ENCODE measurements at regions not wholly inside any gene's neighbourhood (a gene's known extent, or its start where the extent isn't known, plus 50 kb on each side); places are given as distances from the start of the nearest gene placed in this dataset.
"Not testable (repeated sequence)": the region's sequence is repeated elsewhere in the genome, so short reads cannot be mapped to it uniquely, and the experiment has no call there.

GRCh38 chr5:122209601-122210000 is 80.3 kb downstream of the ZNF474 start:
- H3K4me1 ChIP-seq (replicated peaks in 1 of 2); in situ Hi-C loops (cut with MboI; ENCODE audit: low pct_unique_long_range_greater_than_20kb in 2 of 9, low sequenced_read_pairs in 9 of 9, unreplicated experiment in 9 of 9); ATAC-seq (replicated peaks in 6 of 8); H3K27ac ChIP-seq; H3K4me3 ChIP-seq: not testable (repeated sequence)
- WGBS, 10 experiments, result 43% methylated on average over 1 of the region's 1 CpG; no CpG with 5 or more reads in 9 of the 10 experiments

GRCh38 chr5:122218778-122219177 is 89.4 kb downstream of the ZNF474 start:
- Histone ChIP-seq H3K4me1 (replicated peaks in 1 of 2) (no peaks in the 10 kb centered on the region), H3K4me3 (no peak overlapping the region), H3K27ac (no peak overlapping the region)
- no peak for ATAC-seq (replicated peaks in 6 of 8)
- in situ Hi-C loops (cut with MboI; ENCODE audit: low pct_unique_long_range_greater_than_20kb in 2 of 9, low sequenced_read_pairs in 9 of 9, unreplicated experiment in 9 of 9), result no loop called here

- no peaks in the 10 kb centered on the region for H3K4me1 ChIP-seq (replicated peaks in 1 of 2)
- in situ Hi-C loops (cut with MboI; ENCODE audit: low pct_unique_long_range_greater_than_20kb in 2 of 9, low sequenced_read_pairs in 9 of 9, unreplicated experiment in 9 of 9), result no loop called here
- H3K4me3 ChIP-seq, result no peak overlapping the region
- WGBS, 10 experiments, result 14 to 98% (median 78%) methylated on average over 3 to 8 of the region's 8 CpGs
- ATAC-seq (replicated peaks in 6 of 8), result no peak
- no peak overlapping the region for H3K27ac ChIP-seq
Observed at GRCh38 chr5:122219436-122220166, 90.3 kb downstream of the ZNF474 start.

GRCh38 chr5:122220511-122220910 is 91.2 kb downstream of the ZNF474 start:
- WGBS, 10 experiments, result 0 to 100% (median 83%) methylated on average over 1 to 5 of the region's 5 CpGs; no CpG with 5 or more reads in 1 of the 10 experiments
- no peak overlapping the region for H3K4me3 ChIP-seq
- in situ Hi-C loops (cut with MboI; ENCODE audit: low pct_unique_long_range_greater_than_20kb in 2 of 9, low sequenced_read_pairs in 9 of 9, unreplicated experiment in 9 of 9), result no loop called here
- H3K27ac ChIP-seq, result no peak overlapping the region
- ATAC-seq (replicated peaks in 6 of 8), result no peak
- H3K4me1 ChIP-seq (replicated peaks in 1 of 2), result no peaks in the 10 kb centered on the region

GRCh38 chr5:122221857-122222256 is 90.2 kb upstream of the SNCAIP start:
- 20 to 90% (median 41%) methylated on average over 1 to 4 of the region's 5 CpGs; no CpG with 5 or more reads in 5 of the 10 experiments for WGBS, 10 experiments
- Histone ChIP-seq H3K4me1 (replicated peaks in 1 of 2) (no peaks in the 10 kb centered on the region), H3K27ac (no peak overlapping the region), H3K4me3 (no peak overlapping the region)
- no peak for ATAC-seq (replicated peaks in 6 of 8)
- in situ Hi-C loops (cut with MboI; ENCODE audit: low pct_unique_long_range_greater_than_20kb in 2 of 9, low sequenced_read_pairs in 9 of 9, unreplicated experiment in 9 of 9), result no loop called here

- WGBS, 10 experiments, result 20 to 100% (median 80%) methylated on average over 1 to 5 of the region's 6 CpGs; no CpG with 5 or more reads in 3 of the 10 experiments
- in situ Hi-C loops (cut with MboI; ENCODE audit: low pct_unique_long_range_greater_than_20kb in 2 of 9, low sequenced_read_pairs in 9 of 9, unreplicated experiment in 9 of 9), result no loop called here
Observed at GRCh38 chr5:122222580-122222979, 89.5 kb upstream of the SNCAIP start.

GRCh38 chr5:122228728-122229392 is 83.2 kb upstream of the SNCAIP start:
- Histone ChIP-seq H3K4me3 (no peak overlapping the region), H3K27ac (no peak overlapping the region), H3K4me1 (replicated peaks in 1 of 2) (no peaks in the 10 kb centered on the region)
- in situ Hi-C loops (cut with MboI; ENCODE audit: low pct_unique_long_range_greater_than_20kb in 2 of 9, low sequenced_read_pairs in 9 of 9, unreplicated experiment in 9 of 9), result no loop called here
- ATAC-seq (replicated peaks in 6 of 8), result no peak
- 0 to 97% (median 85%) methylated on average over 1 to 9 of the region's 11 CpGs for WGBS, 10 experiments

More at GRCh38 chr5:122222580-122222979, 89.5 kb upstream of the SNCAIP start:
- no peaks in the 10 kb centered on the region for H3K4me1 ChIP-seq (replicated peaks in 1 of 2)
- ATAC-seq (replicated peaks in 6 of 8), result no peak
- no peak overlapping the region for H3K27ac ChIP-seq
- H3K4me3 ChIP-seq, result no peak overlapping the region

GRCh38 chr5:122229551-122229950 is 82.5 kb upstream of the SNCAIP start:
- H3K27ac ChIP-seq, result no peak overlapping the region
- ATAC-seq (replicated peaks in 6 of 8), result no peak
- no peaks in the 10 kb centered on the region for H3K4me1 ChIP-seq (replicated peaks in 1 of 2)
- in situ Hi-C loops (cut with MboI; ENCODE audit: low pct_unique_long_range_greater_than_20kb in 2 of 9, low sequenced_read_pairs in 9 of 9, unreplicated experiment in 9 of 9), result no loop called here
- WGBS, 10 experiments, result 17 to 93% (median 64%) methylated on average over 2 to 5 of the region's 5 CpGs; no CpG with 5 or more reads in 1 of the 10 experiments
- no peak overlapping the region for H3K4me3 ChIP-seq

- H3K27ac ChIP-seq, result no peak overlapping the region
- WGBS, 10 experiments, result 16 to 83% (median 62%) methylated on average over 1 to 2 of the region's 2 CpGs; no CpG with 5 or more reads in 1 of the 10 experiments
- no peaks in the 10 kb centered on the region for H3K4me1 ChIP-seq (replicated peaks in 1 of 2)
- in situ Hi-C loops (cut with MboI; ENCODE audit: low pct_unique_long_range_greater_than_20kb in 2 of 9, low sequenced_read_pairs in 9 of 9, unreplicated experiment in 9 of 9), result no loop called here
- no peak overlapping the region for H3K4me3 ChIP-seq
- ATAC-seq (replicated peaks in 6 of 8), result peak in 1 of 8 experiments; percentile 72
Observed at GRCh38 chr5:122236270-122237040, 75.6 kb upstream of the SNCAIP start.

GRCh38 chr5:122237906-122238305 is 74.1 kb upstream of the SNCAIP start:
- 25 to 100% (median 83%) methylated on average over 1 of the region's 1 CpG; no CpG with 5 or more reads in 3 of the 10 experiments for WGBS, 10 experiments
- no peak for ATAC-seq (replicated peaks in 6 of 8)
- in situ Hi-C loops (cut with MboI; ENCODE audit: low pct_unique_long_range_greater_than_20kb in 2 of 9, low sequenced_read_pairs in 9 of 9, unreplicated experiment in 9 of 9), result no loop called here

GRCh38 chr5:122252319-122252718 is 59.7 kb upstream of the SNCAIP start:
- no peak overlapping the region for H3K27ac ChIP-seq
- in situ Hi-C loops (cut with MboI; ENCODE audit: low pct_unique_long_range_greater_than_20kb in 2 of 9, low sequenced_read_pairs in 9 of 9, unreplicated experiment in 9 of 9), result no loop called here
- 0 to 83% (median 32%) methylated on average over 1 to 4 of the region's 4 CpGs; no CpG with 5 or more reads in 3 of the 10 experiments for WGBS, 10 experiments

More at GRCh38 chr5:122237906-122238305, 74.1 kb upstream of the SNCAIP start:
- Histone ChIP-seq H3K4me3 (no peak overlapping the region), H3K4me1 (replicated peaks in 1 of 2) (no peaks in the 10 kb centered on the region), H3K27ac (no peak overlapping the region)

GRCh38 chr5:122253794-122254193 is 58.2 kb upstream of the SNCAIP start:
- no peak for ATAC-seq (replicated peaks in 6 of 8)
- in situ Hi-C loops (cut with MboI; ENCODE audit: low pct_unique_long_range_greater_than_20kb in 2 of 9, low sequenced_read_pairs in 9 of 9, unreplicated experiment in 9 of 9), result no loop called here
- Histone ChIP-seq H3K27ac (no peak overlapping the region), H3K4me3 (no peak overlapping the region), H3K4me1 (replicated peaks in 1 of 2) (no peaks in the 10 kb centered on the region)

More at GRCh38 chr5:122252319-122252718, 59.7 kb upstream of the SNCAIP start:
- H3K4me1 ChIP-seq (replicated peaks in 1 of 2), result no peaks in the 10 kb centered on the region
- no peak overlapping the region for H3K4me3 ChIP-seq
- no peak for ATAC-seq (replicated peaks in 6 of 8)

GRCh38 chr5:122256388-122256787 is 55.6 kb upstream of the SNCAIP start:
- ATAC-seq (replicated peaks in 6 of 8), result no peak
- WGBS, 10 experiments, result 0 to 100% (median 69%) methylated on average over 1 of the region's 1 CpG
- in situ Hi-C loops (cut with MboI; ENCODE audit: low pct_unique_long_range_greater_than_20kb in 2 of 9, low sequenced_read_pairs in 9 of 9, unreplicated experiment in 9 of 9), result no loop called here
- Histone ChIP-seq H3K4me3 (no peak overlapping the region), H3K27ac (no peak overlapping the region), H3K4me1 (replicated peaks in 1 of 2) (no peaks in the 10 kb centered on the region)

Measured in motor neuron (in vitro differentiated cells).